GM12878 (cell line): ENCODE measurements at regions not wholly inside any gene's neighbourhood (a gene's known extent, or its start where the extent isn't known, plus 50 kb on each side); places are given as distances from the start of the nearest gene placed in this dataset.

Experiments used
- ATAC-seq: fragments of 200-7000 bp; cut with Tn5 transposase; 3 replicates; pipeline ENCODE4 v1.9.1; 2020; ENCODE audit warnings: mild to moderate bottlenecking, moderate library complexity
- BruUV-seq: library from RNA; stranded (reverse); fragments of 400-500 nt; replicated peaks from 2 replicates; lab custom pipeline; 2021; lab: Mats Ljungman, UMichigan
- CTCF ChIA-PET: fragments of 300-600 bp; sonication (Branson Sonifier 250); formaldehyde crosslinking; extraction: SDS; loops from one replicate; lab custom pipeline; 2021; ENCODE audit warnings: inconsistent platforms; lab: Yijun Ruan, JAX
- POLR2A ChIA-PET: fragments of 350-600 bp; formaldehyde crosslinking; extraction: SDS; loops from one replicate; lab custom pipeline; 2021; ENCODE audit warnings: inconsistent platforms; lab: Charles Lee
- RAD21 ChIA-PET: fragments of 300-600 bp; sonication (Branson Sonifier 250); formaldehyde crosslinking; loops from one replicate; lab custom pipeline; 2023; ENCODE audit warnings: antibody characterized with exemption; ENCODE audit not compliant: unreplicated experiment; lab: Charles Lee
- SMC1A ChIA-PET: fragments of 300-600 bp; sonication (Branson Sonifier 250); formaldehyde crosslinking; loops from one replicate; lab custom pipeline; 2023; ENCODE audit not compliant: unreplicated experiment, uncharacterized antibody; lab: Charles Lee
- DNase-seq: peaks from one replicate; pipeline ENCODE4 v3.0.0-alpha.2; 2011; ENCODE audit warnings: low read depth, low spot score
- FAIRE-seq: peaks from 3 replicates; lab custom pipeline; 2011; peaks lifted over from hg19 to GRCh38; lab: Jason Lieb, UNC
- H2AFZ ChIP-seq: 2 replicates; pipeline ENCODE4 v1.6.0; 2011; ENCODE audit warnings: low read depth, low read length, control low read depth; ENCODE audit not compliant: control insufficient read depth
- H3K27ac ChIP-seq: 2 replicates; pipeline ENCODE4 v1.5.1; 2011; ENCODE audit warnings: control low read depth; ENCODE audit not compliant: control insufficient read depth, insufficient read depth
- H3K27me3 ChIP-seq, 2 experiments: replicated peaks in 1 of 2; 2 replicates each; pipeline versions ENCODE4 v1.6.0 to v1.6.1; 2011; ENCODE audit warnings: low read length in 1 of 2; ENCODE audit not compliant: control insufficient read depth in 2 of 2, insufficient read depth in 2 of 2
- H3K36me3 ChIP-seq, 2 experiments: 2 replicates each; pipeline ENCODE4 v1.5.1; 2011; ENCODE audit warnings: low read length in 1 of 2; ENCODE audit not compliant: control insufficient read depth in 2 of 2, insufficient read depth in 2 of 2
- H3K4me1 ChIP-seq: 2 replicates; pipeline ENCODE4 v1.6.1; 2011; ENCODE audit warnings: mild to moderate bottlenecking, low read length, moderate library complexity, mixed read lengths; ENCODE audit not compliant: control insufficient read depth, insufficient read depth
- H3K4me2 ChIP-seq: 2 replicates; pipeline ENCODE4 v1.6.0; 2011; ENCODE audit warnings: control low read depth; ENCODE audit not compliant: control insufficient read depth, insufficient read depth
- H3K4me3 ChIP-seq: fragments of 200-600 bp; sonication (generic); 2 replicates; pipeline ENCODE4 v1.5.1; 2016
- H3K79me2 ChIP-seq: 2 replicates; pipeline ENCODE4 v1.6.0; 2011; ENCODE audit warnings: low read length; ENCODE audit not compliant: control insufficient read depth, insufficient read depth
- H3K9ac ChIP-seq: 2 replicates; pipeline ENCODE4 v1.8.0; 2011; ENCODE audit warnings: low read length, control low read depth, mixed read lengths; ENCODE audit not compliant: control insufficient read depth, insufficient read depth
- H3K9me3 ChIP-seq: replicated peaks from 3 replicates; pipeline ENCODE4 v1.5.1; 2011; ENCODE audit warnings: mild to moderate bottlenecking, low read length; ENCODE audit not compliant: control insufficient read depth, insufficient read depth
- H4K20me1 ChIP-seq: 2 replicates; pipeline ENCODE4 v1.6.0; 2011; ENCODE audit not compliant: control insufficient read depth, insufficient read depth
- ATF7 ChIP-seq: fragments of 450-650 bp; IDR thresholded peaks from 2 replicates; pipeline ENCODE4 v1.6.1; 2016; ENCODE audit warnings: low read depth, mild to moderate bottlenecking
- FOXK2 ChIP-seq: fragments of 450-650 bp; IDR thresholded peaks from 2 replicates; pipeline ENCODE4 v1.6.1; 2017; ENCODE audit warnings: mild to moderate bottlenecking, moderate library complexity
- GATAD2B ChIP-seq: fragments of 450-650 bp; conservative IDR thresholded peaks from 2 replicates; pipeline ENCODE4 v1.6.1; 2017; ENCODE audit warnings: low read depth, mild to moderate bottlenecking, moderate library complexity
- JUND ChIP-seq: IDR thresholded peaks from 2 replicates; pipeline ENCODE4 v1.6.1; 2012; ENCODE audit warnings: low read depth, mild to moderate bottlenecking, low read length, improper control_type of control experiment, moderate library complexity
- LARP7 ChIP-seq: fragments of 450-650 bp; IDR thresholded peaks from 2 replicates; pipeline ENCODE4 v1.6.1; 2017; ENCODE audit warnings: mild to moderate bottlenecking
- MEF2A ChIP-seq: IDR thresholded peaks from 2 replicates; pipeline ENCODE4 v1.6.1; 2011; ENCODE audit warnings: low read depth, mild to moderate bottlenecking, low read length, moderate library complexity; ENCODE audit not compliant: insufficient read depth
- MTA3 ChIP-seq: IDR thresholded peaks from 2 replicates; pipeline ENCODE4 v1.6.1; 2012; ENCODE audit warnings: low read length, inconsistent platforms, borderline replicate concordance
- MYC ChIP-seq: IDR thresholded peaks from 2 replicates; pipeline ENCODE4 v1.6.1; 2011; ENCODE audit warnings: mild to moderate bottlenecking, low read length, moderate library complexity, inconsistent platforms; ENCODE audit not compliant: insufficient read depth, insufficient replicate concordance, insufficient read length, severe bottlenecking
- NFXL1 ChIP-seq: fragments of 450-650 bp; IDR thresholded peaks from 2 replicates; pipeline ENCODE4 v1.6.1; 2017; ENCODE audit warnings: antibody characterized with exemption, mild to moderate bottlenecking, borderline replicate concordance
- NR2C1 ChIP-seq: fragments of 450-650 bp; IDR thresholded peaks from 2 replicates; pipeline ENCODE4 v1.6.1; 2017; ENCODE audit warnings: antibody characterized with exemption, mild to moderate bottlenecking, moderate library complexity
- PBX3 ChIP-seq: IDR thresholded peaks from 2 replicates; pipeline ENCODE4 v1.6.1; 2011; ENCODE audit warnings: mild to moderate bottlenecking, low read depth, low read length, moderate library complexity; ENCODE audit not compliant: insufficient replicate concordance
- RELA ChIP-seq: fragments of 450-650 bp; IDR thresholded peaks from 2 replicates; pipeline ENCODE4 v1.8.0; 2014; ENCODE audit warnings: borderline replicate concordance; ENCODE audit not compliant: partially characterized antibody
- REST ChIP-seq: IDR thresholded peaks from 2 replicates; pipeline ENCODE4 v1.6.1; 2012; ENCODE audit warnings: mild to moderate bottlenecking, low read depth, low read length
- SMAD5 ChIP-seq: IDR thresholded peaks from 2 replicates; pipeline ENCODE4 v1.6.1; 2016; ENCODE audit warnings: antibody characterized with exemption, low read depth
- SMARCA5 ChIP-seq: fragments of 450-650 bp; IDR thresholded peaks from 2 replicates; pipeline ENCODE4 v1.6.1; 2017; ENCODE audit warnings: mild to moderate bottlenecking
- TAF1 ChIP-seq: IDR thresholded peaks from 2 replicates; pipeline ENCODE4 v1.6.1; 2011; ENCODE audit warnings: mild to moderate bottlenecking, low read depth, low read length, borderline replicate concordance
- ZNF217 ChIP-seq: fragments of 450-650 bp; IDR thresholded peaks from 2 replicates; pipeline ENCODE4 v1.6.1; 2017; ENCODE audit warnings: antibody characterized with exemption, mild to moderate bottlenecking
- WGBS: methylation state at CpG from one replicate; pipeline ENCODE4 v1.1.6; 2016; ENCODE audit warnings: low lambda C conversion rate; ENCODE audit not compliant: insufficient replicate concordance, insufficient coverage; ENCODE audit errors: missing lambda C conversion rate; 5-methylcytosine and 5-hydroxymethylcytosine counted together
- in situ Hi-C: fragments of 300-500 bp; cut with MboI; formaldehyde crosslinking; loops from 9 replicates; pipeline ENCODE4 v1.14.3; 2018; ENCODE audit warnings: mixed read lengths
- intact Hi-C: fragments of 100-400 bp; cut with micrococcal nuclease; formaldehyde crosslinking; loops from one replicate; pipeline ENCODE4 v1.14.2; 2022; ENCODE audit not compliant: unreplicated experiment

GRCh38 chr11:71188073-71188472, 64.3 kb downstream of the SHANK2 start:
- WGBS: 51% methylated on average over 8 of the region's 8 CpGs
- H3K9ac ChIP-seq: no peak overlapping the region
- H3K4me3 ChIP-seq: no peak overlapping the region
- TF ChIP-seq RELA: no peak
- no peak for TF ChIP-seq MEF2A
- TF ChIP-seq MYC: no peak
- TF ChIP-seq SMARCA5: no peak
- TF ChIP-seq ZNF217: no peak
- TF ChIP-seq ATF7: no peak
- no peak for TF ChIP-seq FOXK2
- no peak for TF ChIP-seq REST
- no peak for TF ChIP-seq LARP7
- TF ChIP-seq NFXL1: no peak
- TF ChIP-seq SMAD5: no peak
- TF ChIP-seq JUND: no peak
- no peak for TF ChIP-seq GATAD2B
- TF ChIP-seq MTA3: no peak
- TF ChIP-seq NR2C1: no peak
- TF ChIP-seq PBX3: no peak
- TF ChIP-seq TAF1: no peak
- H4K20me1 ChIP-seq: no peaks in the 10 kb centered on the region
- no peak overlapping the region for H2AFZ ChIP-seq
- no peak for FAIRE-seq
- RAD21 ChIA-PET: no interaction called here
- SMC1A ChIA-PET: no interaction called here
- CTCF ChIA-PET: no interaction called here
- H3K4me1 ChIP-seq: no peaks in the 10 kb centered on the region
- H3K27ac ChIP-seq: no peak overlapping the region
- H3K4me2 ChIP-seq: no peak overlapping the region
- no peak for ATAC-seq
- H3K27me3 ChIP-seq: no peaks in the 10 kb centered on the region
- no peak for DNase-seq
- H3K79me2 ChIP-seq: no peaks in the 10 kb centered on the region
- no peaks in the 10 kb centered on the region for H3K9me3 ChIP-seq
- no peaks in the 10 kb centered on the region for H3K36me3 ChIP-seq
- intact Hi-C loops (no loop called here), in situ Hi-C loops (no loop called here)
- no TSS peak for BruUV-seq
- POLR2A ChIA-PET: no interaction called here
